ENCODE measurements at regions not wholly inside any gene's neighbourhood (a gene's known extent, or its start where the extent isn't known, plus 50 kb on each side); places are given as distances from the start of the nearest gene placed in this dataset.

GRCh38 chr1:112341986-112342385 is 54.0 kb upstream of the CTTNBP2NL start:
- TF ChIP-seq, protein P1, sequence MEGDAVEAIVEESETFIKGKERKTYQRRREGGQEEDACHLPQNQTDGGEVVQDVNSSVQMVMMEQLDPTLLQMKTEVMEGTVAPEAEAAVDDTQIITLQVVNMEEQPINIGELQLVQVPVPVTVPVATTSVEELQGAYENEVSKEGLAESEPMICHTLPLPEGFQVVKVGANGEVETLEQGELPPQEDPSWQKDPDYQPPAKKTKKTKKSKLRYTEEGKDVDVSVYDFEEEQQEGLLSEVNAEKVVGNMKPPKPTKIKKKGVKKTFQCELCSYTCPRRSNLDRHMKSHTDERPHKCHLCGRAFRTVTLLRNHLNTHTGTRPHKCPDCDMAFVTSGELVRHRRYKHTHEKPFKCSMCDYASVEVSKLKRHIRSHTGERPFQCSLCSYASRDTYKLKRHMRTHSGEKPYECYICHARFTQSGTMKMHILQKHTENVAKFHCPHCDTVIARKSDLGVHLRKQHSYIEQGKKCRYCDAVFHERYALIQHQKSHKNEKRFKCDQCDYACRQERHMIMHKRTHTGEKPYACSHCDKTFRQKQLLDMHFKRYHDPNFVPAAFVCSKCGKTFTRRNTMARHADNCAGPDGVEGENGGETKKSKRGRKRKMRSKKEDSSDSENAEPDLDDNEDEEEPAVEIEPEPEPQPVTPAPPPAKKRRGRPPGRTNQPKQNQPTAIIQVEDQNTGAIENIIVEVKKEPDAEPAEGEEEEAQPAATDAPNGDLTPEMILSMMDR (conservative IDR thresholded peaks at IDR 0.05; ENCODE audit: low read depth, low read length) = no peak
- H3K4me3 ChIP-seq (ENCODE audit: low read depth, low read length) = no peak overlapping the region
- DNase-seq (ENCODE audit: low read depth) = no peak

DNA sequence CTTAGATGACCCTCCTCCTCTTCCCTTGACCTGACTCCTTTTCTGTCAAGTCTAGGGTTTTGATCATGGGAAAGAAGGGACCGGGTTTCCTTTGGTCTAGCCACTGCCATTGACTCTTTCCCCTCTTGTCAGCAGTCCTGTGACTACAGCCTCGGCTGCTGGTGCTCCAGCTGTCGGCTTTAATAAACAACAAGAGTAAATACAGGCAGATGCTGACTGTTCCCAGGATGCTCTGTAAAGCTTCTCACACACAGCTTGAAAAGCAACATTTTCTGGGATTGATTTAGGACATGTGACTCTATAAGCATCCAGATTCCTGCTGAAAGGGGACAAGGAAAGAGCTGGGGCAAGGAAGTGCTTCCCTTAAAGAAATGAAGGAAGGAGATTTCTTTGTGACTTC is 53.5 kb upstream of the CTTNBP2NL start:
- DNase-seq (ENCODE audit: low read depth) = no peak
- TF ChIP-seq, protein P1 (conservative IDR thresholded peaks at IDR 0.05; ENCODE audit: low read depth, low read length) = no peak
- no peak overlapping the region for H3K4me3 ChIP-seq (ENCODE audit: low read depth, low read length)

GRCh38 chr1:112344754-112345423 is 51.1 kb upstream of the CTTNBP2NL start:
- TF ChIP-seq, protein P1 (conservative IDR thresholded peaks at IDR 0.05; ENCODE audit: low read depth, low read length) = no peak
- no peak overlapping the region for H3K4me3 ChIP-seq (ENCODE audit: low read depth, low read length)
- no peak for DNase-seq (ENCODE audit: low read depth)
